Hypothalamus (tissue), 51 donors: ENCODE measurements at regions not wholly inside any gene's neighbourhood (a gene's known extent, or its start where the extent isn't known, plus 50 kb on each side); places are given as distances from the start of the nearest gene placed in this dataset.
"Not testable (repeated sequence)": the region's sequence is repeated elsewhere in the genome, so short reads cannot be mapped to it uniquely, and the experiment has no call there.

Source experiments
- DNase-seq, 51 donors: peaks; one replicate each; lab custom pipeline; 2025; lab: John Stamatoyannopoulos, UW

GRCh38 chr6:114862064-114862463 lies 519.2 kb upstream of the HS3ST5 start:
- no peak for DNase-seq

GRCh38 chr6:114844359-114844758 lies 501.5 kb upstream of the HS3ST5 start:
- DNase-seq = no peak

- no peak for DNase-seq
These were observed 496.2 kb upstream of the HS3ST5 start for GRCh38 chr6:114839019-114839418.

DNA sequence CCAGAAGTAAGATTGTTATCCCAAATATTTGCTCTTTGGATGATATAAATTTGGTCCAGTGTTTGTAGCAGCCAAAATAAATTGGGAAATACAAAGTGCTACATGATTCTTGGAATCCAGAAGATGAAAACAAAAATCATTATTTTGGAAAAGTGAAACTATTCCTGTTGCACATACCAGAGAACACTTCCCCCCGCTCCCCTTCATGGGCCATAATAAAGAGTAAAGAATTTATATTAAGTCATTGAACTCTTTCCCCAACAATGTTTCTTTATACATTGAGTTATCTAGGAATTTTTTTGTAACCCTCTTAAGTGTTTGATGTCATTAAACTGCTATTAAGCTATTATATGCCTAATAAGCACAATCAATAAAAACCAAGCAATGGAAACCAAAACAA lies 490.4 kb upstream of the HS3ST5 start:
- DNase-seq = no peak

- DNase-seq = no peak
These were observed 487.7 kb upstream of the HS3ST5 start for GRCh38 chr6:114830515-114830914.

DNA sequence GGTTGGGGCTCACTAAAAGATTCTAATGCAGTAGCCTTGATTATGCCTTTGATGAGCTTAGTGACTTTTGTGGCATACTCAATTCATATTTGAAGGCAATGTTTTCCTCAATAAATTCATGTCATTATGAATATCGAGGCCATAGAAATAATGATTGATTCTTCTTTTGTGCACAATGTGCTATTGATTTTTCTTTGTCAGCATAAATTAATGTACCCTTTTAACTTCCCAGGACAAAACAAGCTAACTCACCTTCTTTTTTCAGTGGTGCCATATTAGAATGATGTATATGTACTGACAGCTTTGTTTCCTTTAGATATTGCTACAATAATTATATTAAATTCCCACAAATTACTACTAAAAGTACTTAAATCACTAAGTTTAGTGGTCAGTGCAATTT lies 484.3 kb upstream of the HS3ST5 start:
- DNase-seq = no peak

- no peak for DNase-seq
These were observed 481.6 kb upstream of the HS3ST5 start for GRCh38 chr6:114824409-114824808.

GRCh38 chr6:114816678-114817077 lies 473.9 kb upstream of the HS3ST5 start:
- no peak for DNase-seq

DNA sequence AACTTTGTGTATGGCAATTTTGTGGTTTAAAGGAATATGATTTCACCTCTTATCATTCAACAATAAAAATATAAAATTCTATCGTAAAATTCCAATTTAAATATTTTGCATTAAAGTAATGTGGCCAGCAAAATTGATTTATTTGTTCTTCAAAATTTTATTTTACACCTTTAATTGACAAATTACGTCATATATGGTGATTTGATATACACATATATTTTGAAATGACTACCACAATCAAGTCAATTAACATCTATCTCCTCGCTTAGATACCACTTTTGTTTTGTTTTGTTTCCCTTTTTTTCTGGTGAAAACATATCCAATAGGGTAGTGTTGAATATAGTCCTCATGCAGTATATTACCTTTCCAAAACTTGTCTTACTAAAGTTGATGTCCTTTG lies 467.6 kb upstream of the HS3ST5 start:
- no peak for DNase-seq

DNA sequence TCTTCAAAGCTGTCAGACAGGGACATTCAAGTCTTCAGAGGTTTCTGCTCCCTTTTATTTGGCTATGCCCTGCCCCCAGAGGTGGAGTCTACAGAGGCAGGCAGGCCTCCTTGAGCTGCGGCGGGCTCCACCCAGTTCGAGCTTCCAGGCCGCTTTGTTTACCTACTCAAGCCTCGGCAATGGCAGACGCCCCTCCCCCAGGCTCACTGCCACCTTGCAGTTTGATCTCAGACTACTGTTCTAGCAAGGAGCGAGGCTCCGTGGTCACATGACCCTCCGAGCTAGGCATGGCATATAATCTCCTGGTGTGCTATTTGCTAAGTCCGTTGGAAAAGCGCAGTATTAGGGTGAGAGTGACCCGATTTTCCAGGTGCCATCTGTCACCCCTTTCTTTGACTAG lies 462.6 kb upstream of the HS3ST5 start:
- DNase-seq = not testable (repeated sequence)

GRCh38 chr6:114796576-114796975 lies 453.8 kb upstream of the HS3ST5 start:
- no peak for DNase-seq

DNA sequence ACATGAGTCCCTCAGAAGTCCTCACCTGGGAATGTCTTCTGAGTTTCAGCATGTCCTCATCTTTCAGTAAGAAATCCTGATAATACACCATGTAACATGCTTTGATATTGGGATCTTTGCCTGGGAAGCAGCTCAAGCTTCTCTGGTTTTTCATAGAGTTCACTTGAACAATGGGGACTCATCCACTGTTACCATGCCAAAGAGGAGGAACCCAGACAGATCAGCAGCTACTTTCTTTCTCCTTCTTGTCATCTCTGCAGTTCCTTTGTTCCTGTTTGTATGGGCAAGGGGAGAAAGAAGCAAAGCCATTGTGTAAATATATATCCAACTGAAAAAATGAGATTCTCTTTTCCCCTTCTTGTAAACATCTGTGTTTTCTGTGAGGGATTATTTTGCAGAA lies 450.6 kb upstream of the HS3ST5 start:
- no peak for DNase-seq

DNA sequence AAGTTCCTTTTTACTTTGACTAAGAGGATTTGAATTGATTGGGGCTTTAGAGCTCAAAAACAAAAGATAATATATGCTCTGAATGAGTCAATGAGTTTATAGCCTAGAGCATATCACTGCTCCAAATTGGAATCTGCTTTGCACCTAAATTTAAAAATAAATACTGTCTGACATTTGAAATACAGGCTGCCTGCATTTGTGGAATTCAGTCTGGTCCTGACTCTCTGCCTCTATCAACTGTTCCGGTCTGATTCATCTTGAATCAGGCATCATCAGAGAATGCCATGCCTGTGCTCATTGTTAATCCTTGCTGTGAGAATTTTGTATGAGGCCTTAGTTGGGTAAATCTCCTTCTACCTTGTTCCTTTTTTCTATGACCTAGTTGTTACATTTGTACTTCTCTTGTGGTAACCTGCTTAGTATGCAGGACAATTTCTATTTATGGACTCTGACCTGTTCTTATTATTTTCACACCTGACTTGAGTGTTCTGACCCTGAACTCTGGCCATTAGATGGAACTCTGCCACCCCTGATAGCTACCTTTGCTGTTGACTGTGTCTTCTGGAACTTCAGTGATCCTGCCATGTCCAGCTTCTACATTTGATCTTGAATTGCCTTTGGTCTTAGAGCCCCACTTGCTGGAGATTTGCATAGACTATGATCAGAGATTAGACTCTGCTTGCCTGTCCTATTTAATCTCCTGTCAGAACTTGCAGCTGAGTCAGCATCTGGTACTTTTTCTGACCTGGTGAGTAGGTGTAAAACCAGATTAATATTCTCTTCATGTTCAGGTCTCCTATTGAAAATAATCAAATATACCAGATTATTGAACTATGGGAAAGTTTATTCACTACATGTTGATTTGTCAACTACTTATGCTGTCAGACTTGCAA lies 442.7 kb upstream of the HS3ST5 start:
- DNase-seq = no peak

- DNase-seq = no peak
These were observed 441.0 kb upstream of the HS3ST5 start for GRCh38 chr6:114783783-114784182.

- DNase-seq = no peak
These were observed 440.3 kb upstream of the HS3ST5 start for GRCh38 chr6:114783083-114783482.

- no peak for DNase-seq
These were observed 422.0 kb upstream of the HS3ST5 start for GRCh38 chr6:114764866-114765265.

- peak in 1 of 51 donors; percentile 0 for DNase-seq
These were observed 419.3 kb upstream of the HS3ST5 start for GRCh38 chr6:114762145-114762544.

- DNase-seq = peak in 26 of 51 donors; percentile 0 to 61 (median 13)
These were observed 405.3 kb upstream of the HS3ST5 start for GRCh38 chr6:114747995-114748625.

- no peak for DNase-seq
These were observed 397.7 kb upstream of the HS3ST5 start for GRCh38 chr6:114740547-114740946.

DNA sequence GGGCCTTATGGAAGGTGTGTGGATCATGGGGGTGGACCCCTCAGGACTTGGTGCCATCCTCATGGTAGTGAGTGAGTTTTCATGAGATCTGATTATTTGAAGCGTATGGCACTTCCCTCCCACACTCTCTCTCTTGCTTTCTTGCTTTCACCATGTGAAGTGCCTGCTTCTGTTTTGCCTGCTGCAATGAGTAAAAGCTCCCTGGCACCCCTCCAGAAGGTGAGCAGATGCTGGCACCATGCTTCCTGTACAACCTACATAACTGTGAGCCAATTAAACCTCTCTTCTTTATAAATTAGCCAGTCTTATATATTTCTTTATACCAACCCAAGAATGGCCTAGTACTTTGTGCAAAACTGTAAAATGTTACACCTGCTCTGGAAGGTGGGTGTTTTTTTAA lies 396.8 kb upstream of the HS3ST5 start:
- no peak for DNase-seq

DNA sequence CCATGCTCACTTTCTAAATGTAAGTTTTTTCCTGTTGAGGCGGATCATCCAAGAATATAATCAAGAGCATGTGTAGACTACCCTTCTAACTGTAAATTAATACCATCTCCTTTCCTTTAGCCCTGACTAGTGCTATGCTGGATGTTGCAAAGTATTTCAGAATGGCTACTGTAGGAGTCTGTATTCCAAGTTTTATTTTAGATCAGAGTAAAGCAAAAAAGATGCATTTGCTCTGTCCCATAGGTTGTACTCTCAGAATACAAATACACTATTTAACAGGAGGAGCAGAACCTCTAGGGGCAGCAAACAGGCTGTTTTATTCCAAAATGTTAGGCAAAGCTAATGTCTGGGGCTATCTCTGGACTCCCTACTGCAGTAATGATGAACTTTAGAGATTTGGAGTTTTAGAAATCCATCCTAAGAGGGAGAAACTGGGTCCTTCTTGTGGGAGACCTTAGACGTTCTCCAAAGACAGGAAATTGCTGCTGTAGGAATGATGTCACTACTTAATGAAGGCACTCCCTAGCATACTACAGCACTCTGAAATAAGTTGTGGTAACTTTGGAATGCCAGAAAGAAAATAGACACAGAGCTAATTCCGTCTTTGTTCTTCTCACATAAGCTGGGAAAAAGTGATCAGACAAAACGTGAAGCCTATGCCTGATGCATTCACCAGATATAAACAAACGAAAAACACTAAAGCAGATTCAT lies 392.4 kb upstream of the HS3ST5 start:
- no peak for DNase-seq

DNA sequence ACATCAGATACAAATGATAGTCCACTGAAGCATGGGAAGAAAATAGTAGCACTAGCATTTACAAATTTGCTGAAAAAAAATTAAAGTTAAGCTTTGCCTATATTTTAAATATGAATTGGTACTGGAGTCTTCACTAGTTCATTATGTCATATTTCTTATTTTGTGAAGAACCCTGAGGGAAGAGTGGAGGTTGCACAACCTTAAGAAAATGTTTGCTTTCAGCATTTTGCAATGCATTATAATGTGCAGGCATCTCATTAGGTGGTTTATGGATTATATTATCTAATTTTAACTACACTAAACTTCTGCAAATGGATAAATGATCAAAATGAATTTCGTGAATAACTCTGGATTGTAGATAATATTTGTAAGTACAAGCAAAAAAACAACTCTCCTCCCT lies 390.8 kb upstream of the HS3ST5 start:
- DNase-seq = no peak
